Caco-2 (cell line): ENCODE measurements at regions not wholly inside any gene's neighbourhood (a gene's known extent, or its start where the extent isn't known, plus 50 kb on each side); places are given as distances from the start of the nearest gene placed in this dataset.

Source experiments
- BruUV-seq: library from RNA; stranded (reverse); fragments of 400-500 nt; replicated peaks from 2 replicates; lab custom pipeline; 2021; lab: Mats Ljungman, UMichigan
- CTCF ChIA-PET: fragments of 300-600 bp; sonication (Branson Sonifier 250); formaldehyde crosslinking; loops from one replicate; lab custom pipeline; 2022; ENCODE audit warnings: antibody characterized with exemption; lab: Charles Lee
- POLR2A ChIA-PET: fragments of 300-600 bp; sonication (Branson Sonifier 250); formaldehyde crosslinking; loops from one replicate; lab custom pipeline; 2022; ENCODE audit warnings: antibody characterized with exemption; lab: Charles Lee
- DNase-seq, 2 experiments: peaks; one replicate each; pipeline versions ENCODE4 v3.0.0 to v3.0.0-alpha.2; 2020 to 2022
- H3K27me3 ChIP-seq: replicated peaks from 2 replicates; pipeline ENCODE4 v1.6.0; 2011; ENCODE audit warnings: low read length; ENCODE audit not compliant: control insufficient read depth, insufficient read depth
- H3K36me3 ChIP-seq: 2 replicates; pipeline ENCODE4 v1.5.1; 2011; ENCODE audit warnings: low read length; ENCODE audit not compliant: control insufficient read depth, insufficient read depth
- H3K4me1 ChIP-seq: fragments of 250-450 bp; sonication (Bioruptor Pico); 2 replicates; pipeline ENCODE4 v1.5.1; 2020; ENCODE audit warnings: mild to moderate bottlenecking
- H3K4me3 ChIP-seq: 2 replicates; pipeline ENCODE4 v1.5.1; 2011; ENCODE audit warnings: low read depth, mild to moderate bottlenecking, control low read depth, low read length
- H3K9me3 ChIP-seq: fragments of 250-450 bp; sonication (Bioruptor Pico); 2 replicates; pipeline ENCODE4 v1.5.1; 2020; ENCODE audit warnings: mild to moderate bottlenecking, moderate library complexity
- H3K27ac Mint-ChIP-seq: one replicate; pipeline ENCODE4 v1.8.0; 2022; ENCODE audit warnings: mixed read lengths; ENCODE audit not compliant: unreplicated experiment
- H3K27me3 Mint-ChIP-seq: one replicate; pipeline ENCODE4 v1.8.0; 2022; ENCODE audit warnings: mixed read lengths; ENCODE audit not compliant: insufficient read depth, unreplicated experiment
- H3K36me3 Mint-ChIP-seq: one replicate; pipeline ENCODE4 v1.8.0; 2022; ENCODE audit warnings: mild to moderate bottlenecking, mixed read lengths; ENCODE audit not compliant: insufficient read depth, unreplicated experiment
- H3K4me1 Mint-ChIP-seq: one replicate; pipeline ENCODE4 v1.8.0; 2022; ENCODE audit warnings: low read depth, mixed read lengths; ENCODE audit not compliant: unreplicated experiment
- H3K4me3 Mint-ChIP-seq: one replicate; pipeline ENCODE4 v1.8.0; 2022; ENCODE audit warnings: mild to moderate bottlenecking, moderate library complexity, mixed read lengths; ENCODE audit not compliant: unreplicated experiment
- H3K9me3 Mint-ChIP-seq: one replicate; pipeline ENCODE4 v1.8.0; 2022; ENCODE audit warnings: mixed read lengths; ENCODE audit not compliant: unreplicated experiment
- intact Hi-C: fragments of 100-400 bp; cut with micrococcal nuclease; formaldehyde crosslinking; loops from one replicate; pipeline ENCODE4 v1.10.0; 2022; ENCODE audit not compliant: unreplicated experiment
- TF ChIP-seq, protein P1 (sequence below), 2 experiments: fragments of 200-600 bp in 1 of 2; IDR thresholded peaks; 1 replicate in 1 of 2; 2 replicates in 1 of 2; pipeline versions ENCODE4 v1.5.1 to v1.8.0; 2011 to 2022; ENCODE audit warnings: antibody characterized with exemption in 1 of 2, control low read depth in 1 of 2, inconsistent platforms in 1 of 2, low read depth in 1 of 2, low read length in 1 of 2, mild to moderate bottlenecking in 1 of 2, moderate library complexity in 1 of 2; ENCODE audit not compliant: insufficient read depth in 1 of 2, severe bottlenecking in 1 of 2, unreplicated experiment in 1 of 2

DNA sequence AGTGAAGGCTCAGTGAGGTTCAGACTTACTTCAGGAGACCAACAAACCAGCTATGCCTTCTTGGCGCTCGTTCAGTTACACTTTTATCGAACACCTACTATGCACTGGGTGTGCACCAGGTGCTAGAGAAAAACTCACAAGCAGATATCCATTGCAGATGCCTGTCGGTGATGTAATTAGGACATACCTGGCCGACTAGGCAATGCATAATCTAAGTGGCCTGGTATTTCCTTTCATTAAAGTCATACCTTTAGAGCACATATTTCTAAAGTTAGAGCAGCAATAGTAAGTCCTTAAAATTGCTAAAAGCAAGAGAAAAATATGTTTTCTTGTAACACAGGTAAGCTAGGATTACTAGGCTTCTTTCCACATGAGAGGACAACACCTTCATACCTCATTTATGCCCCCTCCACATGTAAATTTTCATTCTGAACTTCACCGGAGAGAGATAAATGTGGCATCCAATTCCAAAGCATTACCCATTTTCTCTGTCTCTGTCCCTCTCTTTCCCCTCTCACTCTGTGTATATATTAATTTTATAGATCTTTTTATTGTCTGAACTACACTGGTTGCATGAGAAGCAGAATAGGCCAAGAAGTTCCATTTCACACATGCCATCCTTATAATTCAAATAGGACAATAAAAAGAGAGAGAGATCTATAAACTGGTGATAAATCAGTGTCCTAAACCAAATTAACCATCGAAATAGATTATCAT, 242.2 kb downstream of the SPTSSA start:
- H3K27me3 Mint-ChIP-seq: no peaks in the 10 kb centered on the region
- no peaks in the 10 kb centered on the region for H3K36me3 ChIP-seq
- no TSS peak for BruUV-seq
- intact Hi-C loops: loop anchor here (10.0 kb wide), 1 partner anchor 155 kb away; no protein-coding TSS in a partner anchor
- H3K4me3 Mint-ChIP-seq: no peak overlapping the region
- H3K4me1 ChIP-seq: peaks cover 39% of the 10 kb centered on the region
- no peak for DNase-seq
- H3K4me1 Mint-ChIP-seq: peaks cover 30% of the 10 kb centered on the region
- no peak overlapping the region for H3K4me3 ChIP-seq
- no peak overlapping the region for H3K27ac Mint-ChIP-seq
- no peaks in the 10 kb centered on the region for H3K27me3 ChIP-seq
- ChIA-PET CTCF (no interaction called here), POLR2A (no interaction called here)
- peaks cover 5% of the 10 kb centered on the region for H3K36me3 Mint-ChIP-seq
- peaks cover 10% of the 10 kb centered on the region for H3K9me3 Mint-ChIP-seq
- TF ChIP-seq, protein P1, sequence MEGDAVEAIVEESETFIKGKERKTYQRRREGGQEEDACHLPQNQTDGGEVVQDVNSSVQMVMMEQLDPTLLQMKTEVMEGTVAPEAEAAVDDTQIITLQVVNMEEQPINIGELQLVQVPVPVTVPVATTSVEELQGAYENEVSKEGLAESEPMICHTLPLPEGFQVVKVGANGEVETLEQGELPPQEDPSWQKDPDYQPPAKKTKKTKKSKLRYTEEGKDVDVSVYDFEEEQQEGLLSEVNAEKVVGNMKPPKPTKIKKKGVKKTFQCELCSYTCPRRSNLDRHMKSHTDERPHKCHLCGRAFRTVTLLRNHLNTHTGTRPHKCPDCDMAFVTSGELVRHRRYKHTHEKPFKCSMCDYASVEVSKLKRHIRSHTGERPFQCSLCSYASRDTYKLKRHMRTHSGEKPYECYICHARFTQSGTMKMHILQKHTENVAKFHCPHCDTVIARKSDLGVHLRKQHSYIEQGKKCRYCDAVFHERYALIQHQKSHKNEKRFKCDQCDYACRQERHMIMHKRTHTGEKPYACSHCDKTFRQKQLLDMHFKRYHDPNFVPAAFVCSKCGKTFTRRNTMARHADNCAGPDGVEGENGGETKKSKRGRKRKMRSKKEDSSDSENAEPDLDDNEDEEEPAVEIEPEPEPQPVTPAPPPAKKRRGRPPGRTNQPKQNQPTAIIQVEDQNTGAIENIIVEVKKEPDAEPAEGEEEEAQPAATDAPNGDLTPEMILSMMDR (IDR thresholded peaks at IDR 0.05; ENCODE audit: insufficient read depth in 1 of 2, low read depth in 1 of 2, low read length in 1 of 2, severe bottlenecking in 1 of 2, unreplicated experiment in 1 of 2): no peak
- H3K9me3 ChIP-seq: no peaks in the 10 kb centered on the region; the same call in 1 of the 2 replicates

DNA sequence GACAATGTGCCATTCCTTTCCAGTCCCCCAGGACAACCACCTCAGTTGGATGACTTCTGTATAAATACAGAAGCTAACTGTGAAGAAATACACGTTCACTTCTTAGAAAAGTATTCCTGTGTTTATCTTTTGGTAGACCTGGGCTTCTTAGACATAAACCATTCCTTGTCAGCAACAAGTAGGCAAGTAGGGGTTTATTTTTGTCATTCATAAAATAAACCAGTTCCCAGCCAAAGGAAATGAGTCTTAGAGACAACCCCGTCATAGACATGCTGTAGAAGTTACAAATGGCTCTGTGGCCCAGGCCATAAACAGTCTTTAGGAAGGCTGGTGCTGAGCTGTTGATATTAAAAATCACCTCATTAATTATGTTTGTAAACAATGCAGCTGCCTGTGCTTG, 243.2 kb downstream of the SPTSSA start:
- Histone ChIP-seq H3K27me3 (no peaks in the 10 kb centered on the region), H3K9me3 (no peaks in the 10 kb centered on the region; the same call in 1 of the 2 replicates), H3K36me3 (no peaks in the 10 kb centered on the region), H3K4me1 (peaks cover 30% of the 10 kb centered on the region), H3K4me3 (no peak overlapping the region)
- POLR2A ChIA-PET: no interaction called here
- intact Hi-C loops: no loop called here
- BruUV-seq: no TSS peak
- TF ChIP-seq, protein P1 (IDR thresholded peaks at IDR 0.05; ENCODE audit: insufficient read depth in 1 of 2, low read depth in 1 of 2, low read length in 1 of 2, severe bottlenecking in 1 of 2, unreplicated experiment in 1 of 2): no peak
- Mint-ChIP-seq H3K9me3 (peaks cover 10% of the 10 kb centered on the region), H3K4me1 (peaks cover 21% of the 10 kb centered on the region), H3K4me3 (no peak overlapping the region), H3K27me3 (no peaks in the 10 kb centered on the region), H3K36me3 (peaks cover 5% of the 10 kb centered on the region), H3K27ac (no peak overlapping the region)
- DNase-seq: no peak
- CTCF ChIA-PET: no interaction called here

DNA sequence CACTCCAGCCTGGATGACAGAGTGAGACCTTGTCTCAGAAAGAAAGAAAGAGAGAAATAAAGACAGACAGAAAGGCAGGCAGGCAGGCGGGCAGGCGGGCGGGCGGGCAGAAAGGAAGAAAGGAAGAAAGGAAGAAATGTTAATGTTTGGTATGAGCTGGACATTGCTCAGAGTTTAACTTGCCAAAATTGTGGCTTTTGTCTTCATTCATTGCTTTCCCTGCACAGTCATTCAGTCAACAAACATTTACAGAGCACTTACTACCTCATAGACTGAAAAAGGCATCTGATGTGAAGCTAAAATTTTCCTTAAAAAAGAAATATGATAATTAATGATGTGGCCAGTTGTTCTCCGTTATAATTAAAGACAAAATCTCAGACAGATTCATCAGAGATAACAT, 247.1 kb downstream of the SPTSSA start:
- Histone ChIP-seq H3K36me3 (no peaks in the 10 kb centered on the region), H3K4me1 (no peaks in the 10 kb centered on the region)

More for the DNA sequence above, 247.1 kb downstream of the SPTSSA start:
- H3K9me3 ChIP-seq: no peaks in the 10 kb centered on the region; the same call in 1 of the 2 replicates
- no peaks in the 10 kb centered on the region for H3K36me3 Mint-ChIP-seq
- ChIA-PET CTCF (no interaction called here), POLR2A (no interaction called here)
- H3K4me3 Mint-ChIP-seq: no peak overlapping the region
- no peak overlapping the region for H3K4me3 ChIP-seq
- no peak for DNase-seq
- no peaks in the 10 kb centered on the region for H3K27me3 ChIP-seq
- H3K27ac Mint-ChIP-seq: no peak overlapping the region
- BruUV-seq: no TSS peak
- intact Hi-C loops: no loop called here
- TF ChIP-seq, protein P1 (IDR thresholded peaks at IDR 0.05; ENCODE audit: insufficient read depth in 1 of 2, low read depth in 1 of 2, low read length in 1 of 2, severe bottlenecking in 1 of 2, unreplicated experiment in 1 of 2): no peak
- no peaks in the 10 kb centered on the region for H3K27me3 Mint-ChIP-seq
- H3K4me1 Mint-ChIP-seq: no peaks in the 10 kb centered on the region
- no peaks in the 10 kb centered on the region for H3K9me3 Mint-ChIP-seq
